Suprapubic skin (tissue), 3 donors: ENCODE measurements at regions not wholly inside any gene's neighbourhood (a gene's known extent, or its start where the extent isn't known, plus 50 kb on each side); places are given as distances from the start of the nearest gene placed in this dataset.

Experiments
- CTCF ChIP-seq, 2 donors: fragments of 200-600 bp in 1 of 2; fragments of 450-650 bp in 1 of 2; sonication (generic) in 1 of 2; IDR thresholded peaks; one replicate each; pipeline ENCODE4 v1.5.1; 2016 to 2019; ENCODE audit warnings: antibody characterized with exemption in 2 of 2, mild to moderate bottlenecking in 1 of 2, moderate library complexity in 1 of 2
- POLR2A ChIP-seq, 2 donors: fragments of 450-650 bp; IDR thresholded peaks; one replicate each; pipeline ENCODE4 v1.6.1; 2017; ENCODE audit warnings: antibody characterized with exemption in 2 of 2, mild to moderate bottlenecking in 2 of 2, moderate library complexity in 2 of 2

- TF ChIP-seq POLR2A (IDR thresholded peaks at IDR 0.05) (no peak), CTCF (IDR thresholded peaks at IDR 0.05) (no peak)
These were observed 807.6 kb downstream of the UQCRFS1 start for GRCh38 chr19:28405346-28405742.
